ENCODE measurements at regions not wholly inside any gene's neighbourhood (a gene's known extent, or its start where the extent isn't known, plus 50 kb on each side); places are given as distances from the start of the nearest gene placed in this dataset.

DNA sequence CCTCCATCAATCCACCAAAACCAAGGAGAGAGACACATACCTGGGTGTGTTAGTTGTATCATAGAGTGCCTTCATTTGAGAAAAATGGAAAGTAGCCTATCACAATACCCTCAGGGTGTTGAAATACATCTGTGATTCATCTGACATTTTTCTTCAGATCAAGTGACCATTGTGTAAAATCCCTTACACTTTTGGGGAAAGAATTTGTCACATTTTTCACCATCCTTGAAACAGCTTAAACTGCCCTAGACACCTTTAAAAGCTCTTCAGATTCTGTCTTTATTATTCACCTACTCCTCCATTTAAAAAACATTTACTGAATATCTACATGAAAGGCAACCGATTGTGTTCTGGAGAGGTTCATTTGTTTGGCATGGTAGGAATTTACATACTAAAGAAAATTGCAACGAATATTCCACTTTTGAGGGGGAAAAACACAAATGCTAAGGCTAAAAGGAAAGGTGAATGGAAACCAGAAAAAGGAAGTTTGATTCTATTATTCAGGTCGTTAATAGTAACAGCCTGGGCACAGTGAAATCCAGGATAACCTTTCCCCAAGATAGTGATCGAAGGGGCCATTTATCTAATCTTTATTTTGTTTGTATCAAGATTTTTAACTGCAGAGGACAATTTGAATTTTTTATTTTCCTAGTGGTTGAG lies 70.4 kb upstream of the SAMSN1 start:
- no peak for TF ChIP-seq POLR2AphosphoS5 (IDR thresholded peaks at IDR 0.05; ENCODE audit: low read depth, low read length)
- TF ChIP-seq, protein P1, sequence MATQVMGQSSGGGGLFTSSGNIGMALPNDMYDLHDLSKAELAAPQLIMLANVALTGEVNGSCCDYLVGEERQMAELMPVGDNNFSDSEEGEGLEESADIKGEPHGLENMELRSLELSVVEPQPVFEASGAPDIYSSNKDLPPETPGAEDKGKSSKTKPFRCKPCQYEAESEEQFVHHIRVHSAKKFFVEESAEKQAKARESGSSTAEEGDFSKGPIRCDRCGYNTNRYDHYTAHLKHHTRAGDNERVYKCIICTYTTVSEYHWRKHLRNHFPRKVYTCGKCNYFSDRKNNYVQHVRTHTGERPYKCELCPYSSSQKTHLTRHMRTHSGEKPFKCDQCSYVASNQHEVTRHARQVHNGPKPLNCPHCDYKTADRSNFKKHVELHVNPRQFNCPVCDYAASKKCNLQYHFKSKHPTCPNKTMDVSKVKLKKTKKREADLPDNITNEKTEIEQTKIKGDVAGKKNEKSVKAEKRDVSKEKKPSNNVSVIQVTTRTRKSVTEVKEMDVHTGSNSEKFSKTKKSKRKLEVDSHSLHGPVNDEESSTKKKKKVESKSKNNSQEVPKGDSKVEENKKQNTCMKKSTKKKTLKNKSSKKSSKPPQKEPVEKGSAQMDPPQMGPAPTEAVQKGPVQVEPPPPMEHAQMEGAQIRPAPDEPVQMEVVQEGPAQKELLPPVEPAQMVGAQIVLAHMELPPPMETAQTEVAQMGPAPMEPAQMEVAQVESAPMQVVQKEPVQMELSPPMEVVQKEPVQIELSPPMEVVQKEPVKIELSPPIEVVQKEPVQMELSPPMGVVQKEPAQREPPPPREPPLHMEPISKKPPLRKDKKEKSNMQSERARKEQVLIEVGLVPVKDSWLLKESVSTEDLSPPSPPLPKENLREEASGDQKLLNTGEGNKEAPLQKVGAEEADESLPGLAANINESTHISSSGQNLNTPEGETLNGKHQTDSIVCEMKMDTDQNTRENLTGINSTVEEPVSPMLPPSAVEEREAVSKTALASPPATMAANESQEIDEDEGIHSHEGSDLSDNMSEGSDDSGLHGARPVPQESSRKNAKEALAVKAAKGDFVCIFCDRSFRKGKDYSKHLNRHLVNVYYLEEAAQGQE (IDR thresholded peaks at IDR 0.05; ENCODE audit: insufficient read depth in 1 of 2, low read depth in 2 of 2, low read length in 2 of 2) = no peak
- TF ChIP-seq TAF1 (IDR thresholded peaks at IDR 0.05; ENCODE audit: borderline replicate concordance, insufficient read depth, low read length) = no peak
- TF ChIP-seq SIN3A (IDR thresholded peaks at IDR 0.05; ENCODE audit: borderline replicate concordance, insufficient read depth, low read length) = no peak
- no peak for TF ChIP-seq FOXP2 (optimal IDR thresholded peaks at IDR 0.05; ENCODE audit: borderline replicate concordance, extremely low read depth, extremely low read length, insufficient read depth)

All from PFSK-1 (cell line).